Transverse colon (tissue), 3 donors: ENCODE measurements at regions not wholly inside any gene's neighbourhood (a gene's known extent, or its start where the extent isn't known, plus 50 kb on each side); places are given as distances from the start of the nearest gene placed in this dataset.

ENCODE experiments used
- EP300 ChIP-seq: sonication (generic); formaldehyde crosslinking; IDR thresholded peaks from one replicate; pipeline ENCODE4 v1.6.1; 2017; ENCODE audit warnings: antibody characterized with exemption, low read depth
- POLR2A ChIP-seq: fragments of 450-650 bp; IDR thresholded peaks from one replicate; pipeline ENCODE4 v1.6.1; 2016; ENCODE audit warnings: antibody characterized with exemption, mild to moderate bottlenecking, moderate library complexity
- TF ChIP-seq, protein P1 (sequence below), 5 experiments: fragments of 200-600 bp in 3 of 5; fragments of 450-650 bp in 2 of 5; sonication (generic) in 3 of 5; IDR thresholded peaks; 1 replicate in 2 of 5; 2 replicates in 3 of 5; pipeline ENCODE4 v1.5.1; 2016 to 2017; ENCODE audit warnings: antibody characterized with exemption in 5 of 5, inconsistent platforms in 3 of 5, mild to moderate bottlenecking in 2 of 5, moderate library complexity in 1 of 5

DNA sequence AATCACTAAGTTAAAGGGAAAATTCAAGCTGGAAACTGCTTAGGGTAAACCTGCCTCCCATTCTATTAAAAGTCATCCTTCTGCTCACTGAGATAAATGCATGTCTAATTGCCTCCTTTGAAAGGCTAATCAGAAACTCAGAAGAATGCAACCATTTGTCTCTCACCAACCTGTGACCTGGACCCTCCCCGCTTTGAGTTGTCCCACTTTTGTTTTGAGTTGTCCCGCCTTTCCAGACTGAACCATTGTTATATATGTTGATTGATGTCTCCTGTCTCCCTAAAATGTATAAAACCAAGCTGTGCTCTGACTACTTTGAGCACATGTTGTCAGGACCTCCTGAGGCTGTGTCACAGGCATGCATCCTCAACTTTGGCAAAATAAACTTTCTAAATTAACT is 378.4 kb downstream of the KIF20B start:
- no peak for TF ChIP-seq POLR2A
- TF ChIP-seq, protein P1, sequence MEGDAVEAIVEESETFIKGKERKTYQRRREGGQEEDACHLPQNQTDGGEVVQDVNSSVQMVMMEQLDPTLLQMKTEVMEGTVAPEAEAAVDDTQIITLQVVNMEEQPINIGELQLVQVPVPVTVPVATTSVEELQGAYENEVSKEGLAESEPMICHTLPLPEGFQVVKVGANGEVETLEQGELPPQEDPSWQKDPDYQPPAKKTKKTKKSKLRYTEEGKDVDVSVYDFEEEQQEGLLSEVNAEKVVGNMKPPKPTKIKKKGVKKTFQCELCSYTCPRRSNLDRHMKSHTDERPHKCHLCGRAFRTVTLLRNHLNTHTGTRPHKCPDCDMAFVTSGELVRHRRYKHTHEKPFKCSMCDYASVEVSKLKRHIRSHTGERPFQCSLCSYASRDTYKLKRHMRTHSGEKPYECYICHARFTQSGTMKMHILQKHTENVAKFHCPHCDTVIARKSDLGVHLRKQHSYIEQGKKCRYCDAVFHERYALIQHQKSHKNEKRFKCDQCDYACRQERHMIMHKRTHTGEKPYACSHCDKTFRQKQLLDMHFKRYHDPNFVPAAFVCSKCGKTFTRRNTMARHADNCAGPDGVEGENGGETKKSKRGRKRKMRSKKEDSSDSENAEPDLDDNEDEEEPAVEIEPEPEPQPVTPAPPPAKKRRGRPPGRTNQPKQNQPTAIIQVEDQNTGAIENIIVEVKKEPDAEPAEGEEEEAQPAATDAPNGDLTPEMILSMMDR (IDR thresholded peaks at IDR 0.05) = no peak
- no peak for TF ChIP-seq EP300
